DMS153 treated with DMSO at 0.1 percent for 48 hours (cell line): ENCODE measurements at regions not wholly inside any gene's neighbourhood (a gene's known extent, or its start where the extent isn't known, plus 50 kb on each side); places are given as distances from the start of the nearest gene placed in this dataset.

Experiments used
- DNase-seq: peaks from one replicate; lab custom pipeline; 2025; ENCODE audit not compliant: unreplicated experiment; lab: John Stamatoyannopoulos, UW

DNA sequence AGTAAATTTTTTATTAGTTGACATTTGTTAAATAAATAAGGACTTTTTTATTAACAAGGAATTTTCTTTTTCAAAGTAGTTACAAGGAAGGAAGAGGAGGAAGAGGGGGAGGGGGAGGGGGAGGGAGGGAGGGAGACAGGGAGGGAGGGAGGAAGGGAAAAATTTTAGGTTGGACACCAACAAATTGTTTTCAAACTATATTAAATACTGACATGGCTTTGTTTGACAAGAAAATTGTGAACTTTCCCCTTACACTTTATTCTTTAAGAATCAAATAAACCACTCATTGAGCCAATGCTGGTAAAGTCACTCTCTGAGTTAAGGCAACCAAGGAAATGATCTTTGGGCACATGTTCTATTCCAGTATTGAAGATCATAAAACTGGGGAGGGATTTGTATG, 115.7 kb upstream of the PPP2R3A start:
- DNase-seq, result no peak

DNA sequence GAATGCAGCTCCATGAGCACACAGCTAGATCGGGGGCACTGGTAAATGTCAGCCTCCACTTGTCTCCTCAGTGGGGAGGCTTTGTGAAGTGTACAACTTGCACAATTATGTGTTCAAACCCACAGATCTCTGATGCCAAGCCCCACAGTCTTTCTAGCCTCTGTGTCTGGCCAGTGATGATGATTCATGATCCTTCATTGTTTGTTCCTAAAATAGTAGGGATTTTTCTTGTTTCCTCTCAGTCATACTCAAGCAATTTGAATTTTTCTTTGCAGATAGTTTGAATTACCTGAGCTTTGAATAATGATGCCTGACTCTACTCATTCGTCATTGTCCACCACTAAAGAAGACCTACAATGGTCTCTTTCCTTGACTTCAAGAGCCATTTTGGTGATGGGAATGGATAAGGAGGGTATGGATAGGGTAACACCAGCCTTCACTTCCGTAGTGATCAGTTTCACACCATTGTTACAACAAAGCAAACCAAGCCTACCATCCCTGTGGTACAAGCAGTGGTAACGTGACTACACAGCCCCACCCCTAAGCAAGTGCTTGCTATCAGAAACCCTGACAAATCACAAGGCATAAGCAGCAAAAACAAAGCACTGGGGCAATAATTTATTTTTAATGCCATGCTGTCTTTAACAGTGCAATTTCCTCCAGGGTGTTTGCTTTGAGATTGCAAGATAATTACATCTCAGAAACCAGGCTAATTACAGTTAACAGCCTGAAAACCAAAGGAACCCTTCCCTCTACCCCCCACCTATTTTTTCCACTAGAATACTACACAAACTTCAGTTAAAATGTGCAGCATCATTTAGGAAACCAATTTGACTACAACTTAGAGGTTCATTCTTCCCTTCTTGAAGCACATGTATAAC, 114.1 kb upstream of the PPP2R3A start:
- DNase-seq, result no peak

DNA sequence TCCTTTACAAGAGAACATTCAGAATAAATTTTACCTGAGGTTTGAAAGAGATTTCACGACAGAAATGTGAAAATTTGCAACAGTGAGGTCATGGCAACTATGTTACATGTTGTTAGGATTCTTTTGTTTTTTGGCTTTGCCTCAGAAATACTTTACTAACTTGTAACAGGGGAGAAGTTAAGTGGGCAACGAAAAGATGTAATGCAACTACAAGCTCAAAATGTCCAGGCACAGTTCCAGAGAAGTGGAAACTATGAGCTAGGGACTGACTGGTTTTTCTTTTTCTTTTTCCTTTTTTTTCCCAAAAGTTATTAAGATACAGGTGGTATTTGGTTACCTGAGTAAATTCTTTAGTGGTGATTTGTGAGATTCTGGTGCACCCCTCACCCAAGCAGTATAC, 111.5 kb upstream of the PPP2R3A start:
- no peak for DNase-seq

DNA sequence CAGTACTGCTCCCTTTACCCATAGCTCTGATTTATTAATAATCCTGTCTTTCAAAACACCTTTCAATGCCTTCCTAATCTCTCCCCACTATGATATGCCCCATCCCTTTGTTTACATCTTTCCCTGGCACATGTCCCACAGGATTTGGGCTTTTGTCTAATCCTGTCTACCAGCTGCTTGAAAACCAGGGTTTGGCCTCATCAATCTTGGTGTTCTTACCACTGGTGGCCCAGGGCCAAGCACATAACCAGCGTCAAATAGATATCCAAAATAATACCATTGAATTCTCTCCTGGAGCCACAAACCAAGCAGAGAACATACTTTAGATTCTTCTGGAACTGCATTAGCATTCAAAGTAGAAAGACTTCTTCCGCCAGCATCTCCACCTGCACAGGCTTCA, 104.8 kb upstream of the PPP2R3A start:
- DNase-seq, result no peak

DNA sequence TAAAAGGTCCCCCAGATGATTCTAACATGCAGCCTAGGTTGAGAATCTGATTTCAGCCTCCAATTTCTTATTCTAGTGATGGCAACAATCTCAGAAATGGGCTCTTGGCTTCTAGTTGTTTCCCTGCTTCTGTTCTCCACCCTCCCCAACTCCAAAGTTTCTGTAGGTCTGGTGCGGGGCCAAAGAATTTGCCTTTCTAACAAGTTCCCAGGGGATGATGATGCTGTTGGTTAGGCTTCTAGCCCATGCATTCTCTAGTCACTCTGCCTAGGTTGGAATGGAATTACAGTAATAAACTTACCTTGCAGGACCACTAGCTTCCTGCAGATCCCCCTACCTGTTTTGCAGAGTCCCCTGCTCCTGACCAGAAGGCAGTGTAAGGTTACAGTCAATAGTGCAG, 103.2 kb upstream of the PPP2R3A start:
- no peak for DNase-seq

DNA sequence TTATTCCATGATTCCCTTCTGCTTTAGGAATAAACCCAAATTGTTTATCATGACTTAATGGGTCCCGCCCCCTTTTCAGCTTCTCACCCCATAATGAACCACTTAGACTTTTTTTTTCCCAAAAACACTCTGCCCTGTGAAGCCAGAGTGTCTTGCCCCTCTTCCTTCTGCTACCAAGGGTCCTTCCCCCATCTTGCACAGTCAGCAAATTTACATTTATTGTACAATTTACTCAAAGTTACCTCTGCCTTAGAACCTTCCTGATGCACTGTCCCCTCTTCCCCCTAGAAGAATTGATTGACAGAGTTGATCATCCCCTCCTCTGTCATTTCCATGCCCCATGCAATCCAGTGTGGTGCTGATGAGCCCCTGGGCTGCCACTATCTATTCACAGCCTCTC, 101.5 kb upstream of the PPP2R3A start:
- no peak for DNase-seq

DNA sequence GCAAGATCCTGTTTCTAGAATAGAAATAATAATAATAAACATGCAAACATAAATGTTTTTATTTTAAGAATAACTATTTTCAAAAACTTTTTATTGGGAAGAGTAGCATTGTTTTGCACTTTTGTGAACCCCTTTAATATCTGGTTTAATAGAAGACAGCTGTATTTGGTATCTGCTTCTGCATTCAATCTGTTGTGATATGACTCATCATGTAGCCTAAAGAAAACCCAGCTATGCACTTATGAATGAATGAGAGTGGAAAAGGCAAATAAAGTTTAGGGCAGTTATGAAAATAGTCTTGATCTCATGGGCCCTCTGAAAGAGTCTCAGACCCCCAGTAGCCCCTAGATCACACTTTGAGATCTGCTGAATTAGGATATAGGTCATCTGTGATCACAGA, 100.4 kb upstream of the PPP2R3A start:
- DNase-seq, result no peak

DNA sequence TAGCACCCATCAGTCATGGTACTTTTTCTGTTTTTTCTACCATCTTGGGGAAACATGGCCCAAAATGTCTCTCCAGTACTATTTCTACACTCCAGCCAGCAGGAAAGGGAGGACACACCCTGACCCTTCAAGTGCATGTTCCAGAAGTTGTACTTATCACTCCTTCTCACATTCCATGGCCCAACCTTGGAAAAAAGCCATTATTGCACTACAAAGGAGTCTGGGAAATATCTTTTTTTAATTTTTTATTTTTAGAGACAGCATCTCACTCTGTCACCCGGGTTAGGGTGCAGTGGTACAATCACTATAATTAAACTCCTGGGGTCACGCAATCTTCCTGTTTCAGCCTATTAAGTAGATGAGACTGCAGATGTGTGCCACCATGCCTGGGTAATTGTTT, 100.0 kb upstream of the PPP2R3A start:
- DNase-seq, result no peak

DNA sequence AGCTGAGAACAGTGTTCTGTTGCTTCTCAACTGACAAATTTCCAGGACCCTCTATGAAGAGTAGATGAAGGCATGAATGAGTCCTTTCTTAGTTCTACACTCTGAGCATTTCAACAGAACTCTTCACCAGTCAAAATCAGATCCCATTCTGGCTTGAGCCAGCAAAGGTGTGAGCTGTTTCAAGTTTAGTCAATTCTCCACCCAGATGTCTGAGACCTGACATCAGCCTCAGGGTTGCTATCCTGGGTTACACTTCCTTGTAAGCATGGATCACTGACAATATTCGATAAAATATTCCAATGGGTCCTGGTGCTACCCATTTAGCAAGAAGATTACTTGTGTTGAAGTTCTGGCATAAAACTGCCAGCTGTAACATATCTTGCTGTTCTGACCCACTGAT, 97.6 kb upstream of the PPP2R3A start:
- DNase-seq, result no peak

DNA sequence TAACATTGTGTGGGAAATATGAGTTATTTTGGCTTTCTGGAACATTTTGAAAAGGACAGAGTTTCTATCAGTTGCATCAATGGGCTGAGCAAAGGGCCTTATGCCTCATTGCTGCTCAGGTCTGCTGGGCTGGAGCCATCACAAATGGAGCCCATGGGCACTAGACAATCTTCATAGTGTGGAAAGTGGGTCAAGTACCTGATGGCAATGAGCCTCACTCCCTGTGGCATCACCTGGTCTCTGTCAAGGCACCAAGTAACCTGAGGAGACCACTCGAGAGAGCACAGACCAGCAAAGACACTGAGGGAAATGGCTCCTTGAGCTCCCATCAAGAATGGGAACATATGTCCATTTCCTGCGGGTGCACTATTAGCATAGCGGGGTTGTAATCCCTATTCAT, 96.7 kb upstream of the PPP2R3A start:
- no peak for DNase-seq

DNA sequence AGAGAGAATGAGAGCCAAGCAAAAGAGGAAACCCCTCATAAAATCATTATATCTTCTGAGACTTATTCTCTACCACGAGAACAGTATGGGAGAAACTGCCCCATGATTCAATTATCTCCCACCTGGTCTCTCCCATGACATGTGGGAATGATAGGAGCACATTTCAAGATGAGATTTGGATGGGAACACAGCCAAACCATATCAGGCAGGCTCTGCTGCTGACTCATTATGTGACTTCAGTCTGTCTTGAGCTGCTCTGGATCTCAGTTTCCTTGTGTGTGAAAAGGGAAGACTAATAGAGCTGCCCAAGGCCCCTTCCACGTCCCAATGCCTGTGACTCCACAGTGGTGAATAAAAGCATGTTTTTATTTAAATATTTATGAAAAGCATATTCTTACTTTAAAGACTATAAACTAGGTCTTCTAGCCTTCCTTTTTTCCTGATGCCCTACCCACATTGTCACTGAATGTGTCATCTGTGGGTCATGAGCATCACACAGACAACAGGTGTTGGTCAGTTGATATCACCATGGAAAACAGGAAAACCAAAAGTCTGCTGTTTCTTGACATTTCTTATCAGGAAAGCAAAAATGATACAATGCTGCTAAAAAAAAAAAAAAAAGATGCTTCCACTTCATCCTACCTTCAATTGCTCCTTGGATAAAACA, 96.0 kb upstream of the PPP2R3A start:
- no peak for DNase-seq

DNA sequence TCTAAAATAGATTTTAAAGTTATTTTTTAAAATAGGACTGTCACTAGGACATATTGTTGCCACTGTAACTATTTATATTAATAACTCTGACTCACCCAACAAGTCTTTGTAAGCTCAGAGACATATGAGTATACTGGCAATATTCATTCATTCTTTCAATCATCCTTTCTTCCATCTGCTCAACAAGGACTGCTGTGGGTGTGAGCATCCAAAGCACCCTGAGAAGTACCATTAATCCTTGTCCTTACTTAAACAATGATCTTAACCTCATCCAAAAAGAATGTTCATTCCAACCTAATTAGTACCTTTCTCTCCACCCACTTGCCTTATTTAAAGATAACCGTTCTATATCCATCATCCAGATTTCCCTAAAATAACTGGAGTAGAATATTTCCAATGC, 94.2 kb upstream of the PPP2R3A start:
- DNase-seq, result no peak

DNA sequence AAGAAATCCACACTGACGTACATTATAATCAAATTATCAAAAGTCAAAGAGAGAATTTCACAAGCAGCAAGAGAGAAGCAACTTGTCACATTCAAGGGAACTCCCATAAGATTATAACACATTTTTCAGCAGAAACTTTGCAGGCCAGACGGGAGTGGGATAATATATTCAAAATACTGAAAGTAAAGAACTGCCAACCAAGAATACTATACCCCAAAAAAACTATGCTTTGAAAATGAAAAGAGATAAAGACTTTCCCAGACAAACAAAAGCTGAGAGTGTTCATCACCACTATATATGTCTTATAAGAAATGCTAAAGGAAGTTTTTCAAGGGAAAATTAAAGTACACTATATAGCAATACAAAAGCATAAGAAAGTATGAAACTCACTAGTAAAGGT, 91.5 kb upstream of the PPP2R3A start:
- DNase-seq, result no peak

DNA sequence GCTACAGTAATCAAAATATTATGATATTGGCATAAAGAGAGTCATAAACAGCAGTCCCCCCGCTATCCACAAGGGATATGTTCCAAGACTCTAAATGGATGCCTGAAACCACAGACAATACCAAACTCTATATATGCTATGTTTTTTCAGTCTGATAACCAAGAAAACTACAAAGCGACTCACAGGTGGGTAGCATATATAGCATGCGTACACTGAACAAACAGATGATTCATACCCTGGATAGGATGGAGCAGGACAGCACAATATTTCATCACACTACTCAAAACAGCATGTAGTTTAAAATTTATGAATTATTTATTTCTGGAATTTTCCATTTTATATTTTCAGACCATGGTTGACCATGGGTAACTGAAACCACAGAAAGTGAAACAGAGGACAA, 87.0 kb upstream of the PPP2R3A start:
- DNase-seq, result no peak

DNA sequence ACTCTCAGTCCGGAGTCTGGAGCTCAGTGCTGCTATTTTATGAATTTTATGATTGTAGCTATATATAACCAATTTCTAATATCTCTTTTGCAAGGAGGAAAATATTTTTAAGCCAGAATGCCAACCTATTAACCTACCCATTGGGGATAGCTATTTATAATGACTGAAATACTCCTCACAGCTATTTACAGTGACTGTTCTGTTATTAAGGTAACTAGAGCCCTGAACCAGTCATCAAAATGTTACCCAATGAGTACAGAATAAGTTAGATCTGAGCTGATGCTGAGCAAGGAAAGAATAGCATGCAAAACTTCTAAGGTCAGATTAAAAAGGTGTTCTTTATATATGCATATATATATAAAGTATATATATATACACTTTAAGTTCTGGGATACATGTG, 79.6 kb upstream of the PPP2R3A start:
- DNase-seq, result no peak

DNA sequence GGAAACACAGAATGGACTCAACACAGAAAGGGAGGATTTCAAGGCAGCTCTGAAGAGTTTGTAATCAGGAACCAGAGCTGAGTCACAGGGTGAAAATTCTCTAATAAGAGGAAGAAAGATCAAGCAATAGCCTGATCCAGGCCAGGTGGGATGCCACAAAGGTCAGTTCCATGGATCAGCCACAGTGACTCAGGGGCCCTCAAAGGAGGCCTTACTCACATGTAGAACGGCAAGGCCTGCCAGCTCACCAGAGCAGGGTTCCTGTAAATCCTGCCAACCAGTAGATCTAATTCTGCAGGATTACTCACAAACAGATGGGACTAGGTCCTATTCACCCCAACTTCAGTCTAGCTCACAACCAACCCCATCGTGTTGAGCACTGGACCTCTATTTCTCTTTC, 78.3 kb upstream of the PPP2R3A start:
- DNase-seq, result no peak

DNA sequence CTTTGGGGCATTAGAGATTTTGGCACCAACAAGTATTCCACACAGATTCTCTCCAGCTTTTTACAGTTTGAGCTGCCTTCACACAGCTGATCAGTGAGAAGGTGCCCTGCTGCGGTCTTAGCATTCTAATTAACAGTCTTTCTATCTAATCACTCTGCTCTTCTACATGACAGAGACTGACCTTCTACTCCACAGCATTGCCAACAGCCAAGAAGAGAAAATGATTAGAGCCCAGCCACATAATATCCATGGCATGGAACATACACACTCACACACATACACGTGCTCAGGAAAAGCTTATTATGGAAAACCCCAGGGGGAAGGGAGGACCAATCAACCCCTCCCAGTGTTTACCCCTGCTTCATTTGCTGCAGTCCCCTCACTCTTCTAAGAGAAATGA, 76.1 kb upstream of the PPP2R3A start:
- DNase-seq, result no peak

DNA sequence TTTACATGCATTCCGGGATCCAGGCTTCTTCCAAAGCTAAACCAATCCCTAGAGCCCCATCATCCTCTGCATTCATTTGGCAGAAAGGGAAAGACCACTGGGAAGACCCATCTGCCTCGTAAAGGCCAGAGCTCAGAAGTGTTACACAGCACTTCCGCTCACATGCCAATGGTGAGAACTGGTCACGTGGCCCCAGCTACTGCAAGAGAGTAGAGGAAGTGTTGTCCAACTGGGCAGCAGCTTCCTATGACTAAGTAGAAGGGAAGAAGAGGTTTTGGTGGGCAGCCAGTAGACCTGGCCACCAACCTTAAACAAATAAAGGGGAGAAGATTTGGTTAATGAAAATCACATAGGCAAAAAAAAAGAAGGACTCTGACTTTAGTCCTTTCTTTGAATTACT, 74.4 kb upstream of the PPP2R3A start:
- DNase-seq, result no peak

DNA sequence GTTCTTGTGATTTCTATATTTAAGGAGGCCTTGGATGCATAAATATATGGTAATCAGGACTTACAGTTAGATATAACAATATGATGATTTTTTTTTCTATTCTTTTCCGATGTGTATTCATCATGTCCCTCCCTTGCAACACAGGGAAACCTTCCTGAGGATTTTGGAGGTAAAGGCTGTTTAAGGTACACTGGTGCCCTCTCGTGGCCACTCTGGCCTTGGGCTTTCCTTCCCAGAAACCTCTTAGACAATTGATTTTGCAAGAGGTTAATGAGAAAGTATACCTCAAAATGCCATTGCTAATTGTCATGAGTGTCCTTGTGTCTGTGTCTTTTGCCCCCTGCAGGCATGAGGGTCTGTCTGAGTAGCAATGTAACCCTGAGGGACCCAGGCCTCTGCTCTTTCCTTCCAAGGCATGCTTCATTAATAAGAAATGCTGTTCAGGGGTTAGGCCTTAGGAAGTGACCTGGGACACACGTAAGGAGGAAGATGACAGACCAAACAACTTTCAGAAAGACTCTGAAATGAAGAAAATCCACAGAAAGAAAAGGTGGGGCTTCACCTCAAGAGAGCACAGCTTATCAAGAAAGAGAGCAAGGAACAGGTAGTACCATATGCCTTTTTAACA, 70.3 kb upstream of the PPP2R3A start:
- DNase-seq, result peak; percentile 81

DNA sequence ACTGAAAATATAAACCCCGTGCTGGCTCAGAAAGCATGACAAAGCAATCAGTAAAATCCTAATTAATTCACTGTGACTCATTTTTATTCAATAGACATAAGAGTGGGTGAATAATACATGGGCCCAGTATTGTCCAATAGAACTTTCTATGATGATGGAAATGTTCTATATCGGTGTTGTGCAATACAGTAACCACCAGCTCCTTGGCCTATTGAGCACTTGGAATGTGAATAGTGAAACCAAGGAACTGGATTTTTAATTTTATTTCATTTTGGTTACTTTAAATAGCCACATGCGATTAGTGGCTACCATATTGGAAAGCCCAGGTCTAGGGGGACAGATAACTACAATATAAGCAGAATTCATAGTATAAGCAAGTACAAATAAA, 69.8 kb upstream of the PPP2R3A start:
- no peak for DNase-seq

DNA sequence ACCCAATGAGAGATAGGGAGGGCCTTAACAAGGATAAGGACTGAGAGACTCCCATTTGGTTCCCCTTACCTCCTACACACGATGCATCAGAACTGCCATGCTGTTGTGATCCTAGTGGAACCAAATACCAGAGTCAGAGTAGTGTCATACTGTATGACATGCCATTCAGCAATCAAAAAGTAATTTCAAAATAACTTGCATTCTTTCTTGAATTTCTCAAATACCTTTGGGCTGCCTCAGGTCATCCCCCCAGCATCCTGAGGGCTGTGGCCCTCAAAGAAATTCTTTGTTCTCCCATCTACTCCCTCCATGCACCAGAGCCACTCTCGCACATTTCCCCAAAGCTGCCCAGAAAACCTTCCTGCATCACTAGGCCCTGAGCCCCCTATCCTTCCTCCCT, 68.9 kb upstream of the PPP2R3A start:
- DNase-seq, result no peak

DNA sequence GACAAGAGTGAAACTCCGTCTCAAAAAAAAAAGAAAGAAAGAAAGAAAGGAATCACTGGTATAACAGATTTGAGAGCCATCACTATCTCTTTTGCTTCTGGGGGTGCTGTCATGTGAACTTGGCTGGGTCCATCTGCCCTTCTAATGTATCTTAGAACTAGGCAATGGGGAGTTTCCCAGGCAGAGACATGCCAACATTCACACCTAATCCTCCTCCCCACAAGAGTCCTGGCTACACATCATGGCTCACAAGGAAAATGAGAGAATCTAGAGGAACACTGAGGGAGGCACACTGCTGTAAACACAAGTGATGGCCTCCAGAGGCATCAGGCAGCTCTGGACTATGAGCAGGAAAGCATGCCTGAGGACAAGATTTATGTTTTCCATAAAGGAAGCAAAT, 67.8 kb upstream of the PPP2R3A start:
- no peak for DNase-seq
